NOMO-1 treated with dmso at 0.1 percent for 144 hours (cell line): ENCODE measurements at regions not wholly inside any gene's neighbourhood (a gene's known extent, or its start where the extent isn't known, plus 50 kb on each side); places are given as distances from the start of the nearest gene placed in this dataset.

Source experiments
- DNase-seq: peaks from one replicate; lab custom pipeline; 2025; ENCODE audit not compliant: unreplicated experiment; lab: John Stamatoyannopoulos, UW

DNA sequence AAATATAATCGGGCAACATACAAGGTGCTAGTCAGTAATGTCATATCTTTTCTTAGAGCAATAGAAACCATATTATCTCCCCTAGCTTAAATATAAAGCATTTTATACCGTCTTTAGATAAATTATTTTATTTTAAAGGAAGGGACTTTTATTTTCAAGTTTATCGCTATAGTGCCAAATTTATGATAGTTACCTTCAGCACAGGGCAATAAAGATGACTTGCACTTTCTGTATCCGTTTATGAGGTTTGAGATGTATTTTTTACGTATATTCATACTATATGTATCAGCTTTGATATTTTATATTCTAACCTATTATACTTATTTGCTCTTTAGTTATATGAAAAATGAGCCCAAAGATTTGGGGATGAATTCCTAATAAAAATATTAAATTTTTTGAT lies 61.6 kb upstream of the CARD18 start:
- no peak for DNase-seq

DNA sequence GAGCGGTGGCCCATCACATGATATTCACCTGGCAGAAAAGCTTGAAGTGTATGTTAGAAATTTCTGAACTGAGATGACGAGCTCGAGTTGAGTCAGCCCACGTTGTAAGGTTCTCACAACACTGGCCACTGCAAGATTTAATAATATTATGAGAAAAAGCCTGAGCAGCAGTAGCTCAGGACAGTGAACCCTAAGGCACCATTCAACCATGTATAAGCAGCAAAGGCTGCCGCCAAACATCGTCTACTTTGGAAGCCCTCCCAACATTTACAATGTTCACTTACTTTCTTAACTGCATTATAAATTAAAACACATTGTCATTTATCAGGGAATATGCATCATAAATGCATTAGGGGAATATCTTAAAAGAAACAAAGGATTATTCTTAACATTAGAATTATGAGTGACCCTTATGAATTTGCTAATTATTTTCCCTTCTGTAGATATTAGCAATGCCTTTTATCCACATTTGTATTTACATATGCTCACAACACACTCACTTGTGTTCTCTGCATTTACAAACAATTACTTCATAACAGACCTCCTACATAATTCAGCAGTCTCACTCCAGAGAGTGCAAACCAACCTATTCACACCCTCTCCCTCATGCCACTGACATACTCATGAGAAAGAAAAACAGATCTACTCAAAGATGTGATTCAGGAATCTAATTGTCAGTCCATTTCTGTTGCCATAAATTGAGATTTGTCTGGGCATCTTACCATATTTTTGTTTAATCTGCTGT lies 57.7 kb upstream of the CARD18 start:
- DNase-seq: no peak

DNA sequence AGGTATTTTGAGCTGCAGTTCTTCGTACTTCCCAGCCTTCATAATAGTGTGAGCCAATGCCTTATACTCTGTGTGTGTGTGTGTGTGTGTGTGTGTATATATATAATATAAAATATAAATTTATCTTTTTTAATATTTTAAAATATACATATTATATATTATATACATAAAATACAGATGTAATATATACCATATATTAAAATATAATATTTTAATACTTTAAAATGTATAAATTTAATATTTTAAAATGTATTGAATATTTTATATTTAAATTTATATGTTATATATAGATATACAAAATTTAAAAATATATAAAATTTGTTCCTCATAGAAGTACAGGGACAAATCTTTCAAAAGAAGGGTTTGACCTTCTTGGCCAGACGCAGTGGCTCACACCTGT lies 53.7 kb upstream of the CARD18 start:
- DNase-seq: no peak

DNA sequence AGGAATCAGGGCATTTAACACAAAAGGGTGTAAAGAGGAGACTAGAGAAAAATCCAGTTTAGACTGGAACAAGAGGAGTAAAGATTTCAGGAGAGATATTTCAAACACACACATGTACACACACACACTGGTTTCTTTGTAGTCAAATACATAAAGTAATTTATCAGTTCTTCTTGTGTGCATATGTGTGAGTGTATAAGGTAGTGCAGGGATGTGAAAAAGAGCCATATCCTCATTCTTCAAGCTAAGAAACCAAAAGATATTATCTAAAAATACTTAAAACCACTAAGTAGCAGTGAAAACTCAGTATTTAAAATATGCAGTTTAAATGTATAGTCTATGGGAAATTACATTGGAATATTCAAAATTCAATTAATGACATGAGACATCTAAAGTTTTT lies 52.5 kb upstream of the CARD18 start:
- peak; percentile 10 for DNase-seq

DNA sequence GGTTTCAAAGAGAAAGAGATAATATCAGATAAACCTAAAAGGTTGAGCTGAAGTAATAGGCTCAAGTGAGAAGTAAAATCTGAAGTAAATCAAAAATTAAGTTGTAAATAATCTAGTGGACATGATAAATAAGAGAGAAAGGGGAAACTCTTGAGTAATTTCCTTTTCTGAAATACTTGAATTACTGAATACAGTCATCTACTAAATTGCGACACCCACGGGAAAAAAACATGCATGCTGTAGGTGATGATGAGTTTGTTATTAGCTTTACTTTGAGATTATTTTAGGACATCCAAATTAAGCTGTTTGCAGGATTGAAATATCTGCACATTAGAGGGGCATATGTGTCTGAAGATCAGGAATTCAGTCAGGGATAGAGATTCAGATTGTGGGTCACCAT lies 50.0 kb upstream of the CARD18 start:
- peak; percentile 31 for DNase-seq
